Sigmoid colon (tissue), 4 donors: ENCODE measurements at regions not wholly inside any gene's neighbourhood (a gene's known extent, or its start where the extent isn't known, plus 50 kb on each side); places are given as distances from the start of the nearest gene placed in this dataset.

ENCODE experiments used
- EP300 ChIP-seq, 4 donors: sonication (generic); formaldehyde crosslinking; IDR thresholded peaks; one replicate each; pipeline ENCODE4 v1.6.1; 2017; ENCODE audit warnings: antibody characterized with exemption in 4 of 4
- POLR2AphosphoS5 ChIP-seq, 4 donors: sonication (generic); formaldehyde crosslinking; IDR thresholded peaks; one replicate each; pipeline ENCODE4 v1.6.1; 2017; ENCODE audit warnings: antibody characterized with exemption in 4 of 4
- TF ChIP-seq, protein P1 (sequence below), 4 experiments: fragments of 450-650 bp in 3 of 4; fragments of 200-600 bp in 1 of 4; IDR thresholded peaks; one replicate each; pipeline ENCODE4 v1.5.1; 2016 to 2019; ENCODE audit warnings: antibody characterized with exemption in 4 of 4, mild to moderate bottlenecking in 3 of 4, moderate library complexity in 2 of 4

DNA sequence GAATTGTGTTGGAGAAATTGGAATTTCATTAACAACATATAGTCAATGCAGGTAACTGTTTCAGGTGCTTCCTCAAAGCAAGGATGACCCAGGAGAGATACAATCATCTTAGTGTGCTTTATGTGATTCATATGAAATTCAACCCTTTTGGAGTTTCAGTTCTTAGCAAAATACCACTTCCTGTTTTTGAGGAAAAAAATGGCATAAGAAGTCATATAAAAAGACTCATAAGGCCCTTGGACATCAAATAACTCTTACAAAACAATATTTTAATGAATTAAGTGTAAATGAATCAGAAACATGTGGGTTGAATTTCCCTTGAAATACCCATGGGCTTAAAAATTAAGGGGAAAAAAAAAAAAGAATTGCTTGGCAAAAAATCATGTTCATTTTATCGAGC, 926.6 kb downstream of the LTN1 start:
- TF ChIP-seq EP300 (IDR thresholded peaks at IDR 0.05), result no peak
- TF ChIP-seq, protein P1, sequence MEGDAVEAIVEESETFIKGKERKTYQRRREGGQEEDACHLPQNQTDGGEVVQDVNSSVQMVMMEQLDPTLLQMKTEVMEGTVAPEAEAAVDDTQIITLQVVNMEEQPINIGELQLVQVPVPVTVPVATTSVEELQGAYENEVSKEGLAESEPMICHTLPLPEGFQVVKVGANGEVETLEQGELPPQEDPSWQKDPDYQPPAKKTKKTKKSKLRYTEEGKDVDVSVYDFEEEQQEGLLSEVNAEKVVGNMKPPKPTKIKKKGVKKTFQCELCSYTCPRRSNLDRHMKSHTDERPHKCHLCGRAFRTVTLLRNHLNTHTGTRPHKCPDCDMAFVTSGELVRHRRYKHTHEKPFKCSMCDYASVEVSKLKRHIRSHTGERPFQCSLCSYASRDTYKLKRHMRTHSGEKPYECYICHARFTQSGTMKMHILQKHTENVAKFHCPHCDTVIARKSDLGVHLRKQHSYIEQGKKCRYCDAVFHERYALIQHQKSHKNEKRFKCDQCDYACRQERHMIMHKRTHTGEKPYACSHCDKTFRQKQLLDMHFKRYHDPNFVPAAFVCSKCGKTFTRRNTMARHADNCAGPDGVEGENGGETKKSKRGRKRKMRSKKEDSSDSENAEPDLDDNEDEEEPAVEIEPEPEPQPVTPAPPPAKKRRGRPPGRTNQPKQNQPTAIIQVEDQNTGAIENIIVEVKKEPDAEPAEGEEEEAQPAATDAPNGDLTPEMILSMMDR (IDR thresholded peaks at IDR 0.05), result no peak
- TF ChIP-seq POLR2AphosphoS5 (IDR thresholded peaks at IDR 0.05), result no peak
